HG02981 (cell line): ENCODE measurements at regions not wholly inside any gene's neighbourhood (a gene's known extent, or its start where the extent isn't known, plus 50 kb on each side); places are given as distances from the start of the nearest gene placed in this dataset.

ENCODE experiments used
- ATAC-seq: cut with Tn5 transposase; IDR thresholded peaks from one replicate; pipeline ENCODE4 v1.9.1; 2021; ENCODE audit warnings: mild to moderate bottlenecking, moderate library complexity; ENCODE audit not compliant: unreplicated experiment

DNA sequence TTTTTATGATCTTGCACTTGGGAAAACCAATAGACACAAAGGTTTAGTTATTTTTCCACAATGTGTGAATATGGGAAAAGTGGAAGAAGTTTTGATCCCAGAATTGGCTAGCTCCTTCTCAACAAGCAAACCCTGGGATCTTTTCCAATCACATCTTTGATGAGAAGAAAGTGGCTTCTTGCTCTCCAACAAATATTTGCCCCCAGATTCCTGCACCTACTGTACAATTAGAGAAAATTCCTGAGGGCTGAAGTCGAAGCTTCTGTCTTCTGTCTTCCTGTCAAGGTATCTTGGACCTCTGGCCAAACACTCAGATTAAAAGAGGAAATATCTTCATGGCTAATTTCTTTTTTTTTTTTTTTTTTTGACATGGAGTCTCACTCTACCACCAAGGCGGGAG is 113.1 kb upstream of the SLC45A1 start:
- no peak for ATAC-seq

DNA sequence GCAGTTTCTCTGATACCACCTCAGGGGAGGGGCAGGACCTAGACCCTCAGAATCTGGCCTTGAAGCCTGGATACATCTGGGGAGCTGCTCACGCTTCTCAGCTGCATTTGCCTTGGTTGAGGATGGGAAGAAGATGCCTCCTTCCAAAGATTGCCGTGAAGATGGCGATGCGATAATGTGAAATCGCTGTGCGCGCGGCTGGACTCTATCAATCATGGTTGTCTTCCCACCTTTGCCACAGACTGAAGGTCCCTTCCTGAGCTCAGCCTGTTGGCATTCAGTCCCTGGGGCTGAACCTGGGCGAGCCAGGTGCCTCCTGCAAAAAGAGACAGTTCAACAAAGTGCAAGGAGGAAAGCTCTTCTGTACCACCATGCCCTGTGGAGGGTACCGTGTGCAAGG is 114.4 kb upstream of the SLC45A1 start:
- ATAC-seq: no peak

GRCh38 chr1:8203056-8203455 is 114.9 kb upstream of the SLC45A1 start:
- no peak for ATAC-seq

DNA sequence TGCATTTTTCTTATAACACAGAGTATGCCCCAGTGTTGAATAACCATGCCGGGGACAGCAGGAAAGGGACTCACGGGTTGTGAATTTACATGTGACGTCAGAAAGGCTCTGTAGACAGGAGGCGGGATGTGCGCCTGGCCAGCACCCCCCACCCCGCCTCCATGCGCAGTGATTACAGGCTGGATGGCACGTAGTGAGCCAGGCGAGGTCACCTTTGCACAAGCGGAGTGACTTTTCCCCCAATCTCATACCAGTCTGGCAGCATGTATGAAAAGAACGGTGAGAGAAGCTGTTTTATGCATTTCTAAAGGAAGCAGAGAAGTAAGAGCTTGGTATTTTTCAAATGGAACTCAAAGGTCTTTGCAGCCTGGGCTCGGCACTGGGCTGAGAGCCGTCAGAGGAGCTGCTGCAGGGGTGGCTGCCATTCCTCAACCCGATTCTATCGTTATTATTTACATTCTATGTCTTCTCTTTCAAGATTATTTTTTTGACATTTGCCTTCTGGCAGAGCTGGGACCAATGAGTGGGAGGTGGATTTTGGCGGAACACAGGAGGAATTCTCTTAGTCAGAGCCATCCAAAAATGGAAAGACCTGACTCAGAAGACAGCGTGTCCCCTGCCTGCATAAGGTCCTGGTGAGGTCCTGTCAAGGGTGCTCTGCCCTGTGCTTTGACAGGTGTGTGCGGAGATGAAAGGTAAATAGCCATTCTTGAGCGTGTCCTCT is 115.6 kb upstream of the SLC45A1 start:
- no peak for ATAC-seq

DNA sequence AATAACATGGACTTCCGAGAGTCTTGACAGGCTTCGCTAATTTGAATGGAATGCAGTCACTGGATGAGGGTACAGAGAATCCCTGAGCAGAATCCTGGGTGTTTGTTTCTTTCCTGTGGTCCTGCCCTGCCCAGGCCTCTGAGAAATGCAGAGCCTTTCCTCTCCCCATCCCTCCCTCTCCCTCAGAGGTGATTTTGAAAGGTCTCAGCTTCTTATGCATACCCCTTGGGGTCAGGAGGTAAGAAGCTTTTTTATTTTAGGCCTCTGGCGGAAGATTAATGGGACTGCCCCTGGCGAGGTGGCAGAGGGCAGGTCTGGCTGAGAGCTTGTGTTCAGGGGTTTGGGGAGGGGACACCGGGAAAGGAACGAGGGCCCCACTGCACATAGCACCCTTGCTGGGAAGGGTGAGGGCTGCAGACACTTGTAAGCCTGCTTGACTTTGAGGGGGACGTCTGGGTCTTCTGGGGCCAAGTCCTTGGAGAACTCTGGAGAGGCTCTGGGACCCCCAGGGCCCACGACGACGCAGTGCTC is 116.5 kb upstream of the SLC45A1 start:
- no peak for ATAC-seq

DNA sequence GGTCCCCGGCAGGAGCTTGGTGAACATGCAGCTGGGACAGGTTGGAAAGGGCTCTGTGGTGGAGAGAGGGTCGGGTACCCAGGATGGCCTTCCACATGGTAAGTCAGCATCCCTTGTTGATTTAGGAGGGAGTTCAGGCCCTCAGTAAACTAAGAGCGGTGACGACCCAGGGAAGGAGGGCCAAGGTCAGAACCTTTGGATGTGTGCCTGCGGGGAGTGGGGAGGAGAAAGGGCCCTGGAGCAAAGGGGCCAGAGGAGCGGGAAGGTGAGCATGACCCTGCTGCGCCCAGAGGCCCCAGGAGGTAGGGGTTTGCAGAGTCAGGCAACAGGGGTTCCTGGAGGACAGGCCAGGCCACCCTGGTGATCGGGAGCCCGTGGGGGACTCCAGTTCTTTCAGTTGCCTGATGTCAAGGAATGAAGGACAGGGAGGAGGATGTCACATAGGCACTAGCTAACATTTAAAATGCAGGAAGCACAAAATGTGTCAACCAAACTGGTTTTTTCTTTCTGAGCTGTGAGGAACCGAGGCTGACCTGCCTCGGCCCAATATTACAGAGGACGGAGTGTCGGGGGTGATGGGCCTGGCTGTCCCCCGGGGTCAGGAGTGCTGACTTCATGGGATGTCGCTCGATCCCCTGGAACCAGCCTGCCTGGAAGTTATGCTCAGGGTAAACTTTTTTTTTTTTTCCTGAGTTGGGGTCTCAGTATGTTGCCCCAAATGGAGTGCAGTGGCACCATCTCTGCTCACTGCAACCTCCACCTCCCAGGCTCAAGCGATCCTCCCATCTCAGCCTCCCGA is 117.4 kb upstream of the SLC45A1 start:
- no peak for ATAC-seq

DNA sequence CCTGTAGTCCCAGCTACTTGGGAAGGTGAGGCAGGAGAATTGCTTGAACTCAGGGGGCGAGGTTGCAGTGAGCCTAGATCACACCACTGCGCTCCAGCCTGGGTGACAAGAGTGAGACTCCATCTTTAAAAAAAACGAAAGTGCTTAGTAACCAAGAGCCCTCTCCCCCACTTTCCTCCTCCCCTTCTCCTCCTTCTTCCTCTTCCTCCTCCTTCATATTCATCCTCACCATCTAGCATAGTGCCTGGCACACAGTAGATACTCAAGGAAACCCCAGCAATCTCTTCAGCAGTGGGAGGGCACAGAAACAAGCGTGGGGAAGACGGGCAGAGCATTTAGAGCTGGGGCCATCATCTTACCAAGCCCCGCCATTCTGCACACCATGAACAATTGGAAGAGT is 119.4 kb upstream of the SLC45A1 start:
- no peak for ATAC-seq

DNA sequence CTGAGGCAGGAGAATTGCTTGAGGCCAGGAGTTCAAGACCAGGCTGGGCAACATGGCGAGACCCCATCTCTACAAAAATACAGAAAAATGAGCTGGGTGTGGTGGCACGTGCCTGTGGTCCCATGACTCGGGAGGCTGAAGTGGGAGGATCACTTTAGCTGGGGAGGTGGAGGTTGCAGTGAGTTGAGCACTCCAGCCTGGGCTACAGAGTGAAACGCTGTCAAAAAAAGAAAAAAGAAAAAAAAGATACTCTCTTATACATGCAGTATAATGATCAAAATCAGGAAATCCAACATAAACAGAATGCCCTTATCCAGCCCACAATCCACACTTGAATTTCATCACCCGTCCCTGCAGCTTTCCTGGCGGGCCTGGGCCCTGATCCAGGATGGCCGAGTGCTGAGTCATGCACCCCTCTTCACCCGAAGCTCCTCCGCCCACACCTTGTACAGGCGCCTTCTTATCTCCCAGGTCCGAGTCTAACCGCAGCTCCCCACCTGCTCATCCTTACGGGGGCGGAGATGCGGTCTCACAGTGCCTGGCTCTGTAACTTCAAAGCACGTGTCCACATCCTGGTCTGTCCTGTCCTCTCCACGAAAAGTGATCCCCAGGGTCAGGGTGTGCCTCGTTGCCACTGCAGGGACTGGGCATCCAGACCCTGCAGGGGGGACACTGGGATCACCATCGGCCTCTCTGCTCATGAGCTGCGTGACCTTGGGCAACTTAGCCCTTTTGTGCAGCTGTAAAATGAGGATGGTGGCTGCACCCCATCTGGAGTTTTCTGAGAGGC is 120.2 kb upstream of the SLC45A1 start:
- no peak for ATAC-seq

DNA sequence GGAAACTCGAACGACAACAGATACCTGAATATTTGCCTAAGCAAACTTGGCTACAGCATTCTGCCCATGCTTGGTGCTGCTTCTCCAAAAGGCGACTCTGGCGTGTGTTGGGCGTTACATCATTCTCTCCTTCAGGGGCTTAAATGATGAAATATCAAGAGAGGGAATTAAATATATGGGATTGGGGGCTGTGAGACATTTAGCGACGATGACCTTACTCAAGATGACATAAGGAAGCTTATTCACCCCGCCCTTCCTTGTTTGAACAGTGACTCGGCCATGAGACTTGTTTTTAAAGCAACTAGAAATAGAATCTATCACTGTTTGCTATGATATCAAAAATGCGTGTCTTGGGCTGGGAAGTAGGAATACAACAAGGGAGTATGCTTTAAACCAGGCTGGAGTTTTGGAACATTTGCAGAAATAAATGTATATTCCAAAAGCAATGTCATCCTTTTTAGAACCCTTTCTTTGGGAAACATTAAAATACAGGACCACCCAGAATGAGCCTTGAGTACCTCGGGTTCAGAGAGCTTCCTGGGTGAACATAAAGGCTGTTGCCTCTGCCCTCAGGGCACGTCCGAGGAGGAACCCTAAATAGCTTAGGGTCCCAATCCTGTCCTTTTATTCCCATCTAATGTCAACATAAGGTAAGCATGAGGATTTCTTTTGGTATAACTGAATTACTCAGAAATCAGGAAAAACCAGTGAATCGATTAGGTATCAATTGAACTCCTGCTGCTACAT is 123.3 kb upstream of the SLC45A1 start:
- no peak for ATAC-seq

DNA sequence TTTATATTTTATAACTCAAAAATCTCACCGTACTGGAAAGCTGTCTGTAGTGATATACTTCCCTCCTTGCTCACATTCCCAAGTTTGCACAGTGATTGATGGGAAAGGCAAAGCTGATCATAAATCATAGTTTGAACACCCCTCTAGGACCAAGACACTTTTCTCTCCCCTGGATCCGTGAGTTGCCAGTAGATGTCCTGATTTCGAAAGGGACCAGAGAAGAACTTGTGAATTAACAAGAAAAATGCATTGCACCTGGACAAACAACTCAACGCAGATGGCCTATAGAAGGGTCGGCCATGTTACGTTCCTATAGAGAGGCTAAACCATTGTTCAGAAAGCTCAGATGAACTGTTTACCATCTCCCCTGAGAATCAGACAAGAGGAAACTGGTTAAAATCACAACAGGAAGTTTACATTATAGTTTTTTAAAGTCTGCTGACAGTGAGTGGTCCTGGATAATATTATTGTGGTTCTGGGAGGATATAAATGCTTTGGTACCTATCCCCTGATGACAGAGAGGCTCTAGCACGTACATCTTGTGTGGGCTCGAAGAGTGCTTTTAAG is 124.0 kb upstream of the SLC45A1 start:
- ATAC-seq: no peak

- ATAC-seq: no peak
Observed at GRCh38 chr1:8191474-8191873, 126.4 kb upstream of the SLC45A1 start.

DNA sequence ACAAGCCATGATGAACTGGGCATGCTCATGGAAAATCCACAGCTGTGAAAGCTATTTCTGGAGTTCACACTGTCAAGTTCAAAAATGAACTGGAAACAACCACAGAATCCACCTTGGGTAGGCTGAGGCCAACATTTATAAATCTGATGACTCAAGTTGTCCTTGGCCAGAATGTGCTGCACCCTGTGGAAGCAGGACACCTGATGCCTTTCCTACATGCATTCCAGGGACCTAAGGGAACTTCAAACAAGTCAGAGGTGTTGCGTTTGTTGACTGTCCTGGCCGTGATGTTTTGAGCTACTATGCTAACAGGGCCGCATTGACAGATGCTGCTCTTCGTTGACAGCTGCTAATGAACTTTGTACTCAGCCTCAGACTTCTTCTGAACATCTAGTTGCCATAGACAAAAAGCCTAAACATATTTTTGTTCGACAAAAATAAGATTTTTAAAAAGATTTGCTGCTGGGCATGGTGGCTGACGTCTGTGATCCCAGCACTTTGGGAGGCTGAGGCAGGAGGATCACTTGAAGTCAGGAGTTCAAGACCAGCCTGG is 127.9 kb upstream of the SLC45A1 start:
- no peak for ATAC-seq

GRCh38 chr1:8185400-8185799 is 132.5 kb upstream of the SLC45A1 start:
- ATAC-seq: no peak

GRCh38 chr1:8184301-8184700 is 133.6 kb upstream of the SLC45A1 start:
- no peak for ATAC-seq

- no peak for ATAC-seq
Observed at GRCh38 chr1:8182034-8182761, 135.7 kb upstream of the SLC45A1 start.

- no peak for ATAC-seq
Observed at GRCh38 chr1:8179132-8179793, 138.7 kb upstream of the SLC45A1 start.

DNA sequence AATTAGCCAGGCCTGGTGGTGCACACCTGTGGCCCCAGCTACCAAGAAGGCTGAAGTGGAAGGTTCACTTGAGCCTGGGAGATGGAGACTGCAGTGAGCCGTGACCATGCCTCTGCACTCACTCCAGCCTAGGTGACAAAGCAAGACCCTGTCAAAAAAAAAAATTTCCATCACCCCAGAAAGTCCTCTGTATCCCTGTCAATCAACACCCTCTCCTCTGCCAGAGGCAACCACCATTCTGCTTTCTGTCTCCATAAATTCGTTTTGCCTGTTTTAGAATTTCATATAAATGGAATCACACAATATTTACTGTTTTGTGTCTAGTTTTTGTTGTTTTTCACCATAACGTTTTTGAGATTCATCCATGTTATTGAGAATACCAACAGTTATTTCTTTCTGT is 141.6 kb upstream of the SLC45A1 start:
- no peak for ATAC-seq

- ATAC-seq: no peak
Observed at GRCh38 chr1:8174807-8175206, 143.1 kb upstream of the SLC45A1 start.
